Upper lobe of left lung (tissue), 6 donors: ENCODE measurements at regions not wholly inside any gene's neighbourhood (a gene's known extent, or its start where the extent isn't known, plus 50 kb on each side); places are given as distances from the start of the nearest gene placed in this dataset.

Source experiments
- ATAC-seq, 2 donors: fragments of 200-7000 bp; cut with Tn5 transposase; one replicate each; pipeline ENCODE4 v1.9.1; 2022; ENCODE audit warnings: mild to moderate bottlenecking in 2 of 2, moderate library complexity in 2 of 2; ENCODE audit not compliant: low FRiP score in 2 of 2
- DNase-seq, 2 donors: peaks; one replicate each; pipeline ENCODE4 v3.0.0-alpha.2; 2019 to 2020
- H3K27ac ChIP-seq, 4 donors: fragments of 200-600 bp; sonication (generic); one replicate each; pipeline ENCODE4 v1.5.1; 2016 to 2019
- H3K27me3 ChIP-seq, 4 donors: fragments of 200-600 bp; sonication (generic); one replicate each; pipeline ENCODE4 v1.5.1; 2017 to 2019
- H3K36me3 ChIP-seq, 4 donors: fragments of 200-600 bp; sonication (generic); one replicate each; pipeline ENCODE4 v1.5.1; 2016 to 2019
- H3K4me1 ChIP-seq, 4 donors: fragments of 200-600 bp; sonication (generic); one replicate each; pipeline ENCODE4 v1.5.1; 2018 to 2019
- H3K4me3 ChIP-seq, 4 donors: fragments of 200-600 bp; sonication (generic); one replicate each; pipeline ENCODE4 v1.5.1; 2017 to 2019; ENCODE audit warnings: mild to moderate bottlenecking in 2 of 4, moderate library complexity in 1 of 4
- H3K9me3 ChIP-seq, 4 donors: fragments of 200-600 bp; sonication (generic); one replicate each; pipeline ENCODE4 v1.5.1; 2018 to 2019
- EP300 ChIP-seq, 4 donors: sonication (generic); formaldehyde crosslinking; IDR thresholded peaks; one replicate each; pipeline ENCODE4 v1.5.1; 2017; ENCODE audit warnings: antibody characterized with exemption in 4 of 4, control low read depth in 2 of 4
- POLR2A ChIP-seq, 4 donors: fragments of 450-650 bp; IDR thresholded peaks; one replicate each; pipeline ENCODE4 v1.5.1; 2016 to 2017; ENCODE audit warnings: antibody characterized with exemption in 4 of 4, mild to moderate bottlenecking in 2 of 4
- POLR2AphosphoS5 ChIP-seq, 2 donors: sonication (generic); formaldehyde crosslinking; IDR thresholded peaks; one replicate each; pipeline ENCODE4 v1.5.1; 2017; ENCODE audit warnings: antibody characterized with exemption in 2 of 2
- WGBS, 2 donors: methylation state at CpG; one replicate each; pipeline ENCODE4 v1.1.5; 2017 to 2018; 5-methylcytosine and 5-hydroxymethylcytosine counted together
- TF ChIP-seq, protein P1 (sequence below), 6 experiments: fragments of 450-650 bp in 4 of 6; fragments of 200-600 bp in 2 of 6; sonication (generic) in 2 of 6; IDR thresholded peaks; one replicate each; pipeline ENCODE4 v1.5.1; 2016 to 2019; ENCODE audit warnings: antibody characterized with exemption in 6 of 6
- donor health status: DM: no; HTN: no; CAD: no; lungs with moderate emphysema.
- donor health status: DM: no; HTN: yes; CAD: no; lungs with severe emphysema.

DNA sequence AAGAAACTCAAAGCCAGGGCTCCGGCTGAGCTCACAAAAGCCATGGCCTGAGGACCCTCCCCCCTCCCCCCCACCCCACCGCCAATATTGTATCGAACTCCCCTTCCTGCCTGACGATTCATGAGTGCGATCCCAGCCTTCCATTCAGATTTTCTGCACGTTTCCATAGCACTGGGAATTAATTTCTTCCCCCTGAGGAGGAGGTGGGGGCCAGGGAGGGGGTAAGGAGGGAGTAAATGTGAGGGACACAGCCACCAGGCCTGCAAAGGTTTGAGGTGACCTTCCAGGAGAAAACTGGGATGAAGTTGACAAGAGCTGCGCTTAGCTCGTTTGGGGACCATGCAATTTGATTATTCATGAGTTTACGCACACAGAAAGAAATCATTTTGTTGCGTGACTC lies 527.7 kb downstream of the MN1 start:
- H3K4me3 ChIP-seq = no peak overlapping the region
- no peaks in the 10 kb centered on the region for H3K4me1 ChIP-seq
- no peak for DNase-seq
- H3K27me3 ChIP-seq = no peaks in the 10 kb centered on the region
- H3K36me3 ChIP-seq = no peaks in the 10 kb centered on the region
- H3K27ac ChIP-seq = no peak overlapping the region
- peaks cover 0 to 8% (median 3%) of the 10 kb centered on the region in 4 donors for H3K9me3 ChIP-seq
- TF ChIP-seq, protein P1, sequence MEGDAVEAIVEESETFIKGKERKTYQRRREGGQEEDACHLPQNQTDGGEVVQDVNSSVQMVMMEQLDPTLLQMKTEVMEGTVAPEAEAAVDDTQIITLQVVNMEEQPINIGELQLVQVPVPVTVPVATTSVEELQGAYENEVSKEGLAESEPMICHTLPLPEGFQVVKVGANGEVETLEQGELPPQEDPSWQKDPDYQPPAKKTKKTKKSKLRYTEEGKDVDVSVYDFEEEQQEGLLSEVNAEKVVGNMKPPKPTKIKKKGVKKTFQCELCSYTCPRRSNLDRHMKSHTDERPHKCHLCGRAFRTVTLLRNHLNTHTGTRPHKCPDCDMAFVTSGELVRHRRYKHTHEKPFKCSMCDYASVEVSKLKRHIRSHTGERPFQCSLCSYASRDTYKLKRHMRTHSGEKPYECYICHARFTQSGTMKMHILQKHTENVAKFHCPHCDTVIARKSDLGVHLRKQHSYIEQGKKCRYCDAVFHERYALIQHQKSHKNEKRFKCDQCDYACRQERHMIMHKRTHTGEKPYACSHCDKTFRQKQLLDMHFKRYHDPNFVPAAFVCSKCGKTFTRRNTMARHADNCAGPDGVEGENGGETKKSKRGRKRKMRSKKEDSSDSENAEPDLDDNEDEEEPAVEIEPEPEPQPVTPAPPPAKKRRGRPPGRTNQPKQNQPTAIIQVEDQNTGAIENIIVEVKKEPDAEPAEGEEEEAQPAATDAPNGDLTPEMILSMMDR (IDR thresholded peaks at IDR 0.05) = no peak
- TF ChIP-seq POLR2AphosphoS5 (IDR thresholded peaks at IDR 0.05) (no peak), POLR2A (IDR thresholded peaks at IDR 0.05) (no peak), EP300 (IDR thresholded peaks at IDR 0.05) (no peak)
- ATAC-seq = no peak
- WGBS, 2 donors = 58 to 63% methylated on average over 10 of the region's 10 CpGs

DNA sequence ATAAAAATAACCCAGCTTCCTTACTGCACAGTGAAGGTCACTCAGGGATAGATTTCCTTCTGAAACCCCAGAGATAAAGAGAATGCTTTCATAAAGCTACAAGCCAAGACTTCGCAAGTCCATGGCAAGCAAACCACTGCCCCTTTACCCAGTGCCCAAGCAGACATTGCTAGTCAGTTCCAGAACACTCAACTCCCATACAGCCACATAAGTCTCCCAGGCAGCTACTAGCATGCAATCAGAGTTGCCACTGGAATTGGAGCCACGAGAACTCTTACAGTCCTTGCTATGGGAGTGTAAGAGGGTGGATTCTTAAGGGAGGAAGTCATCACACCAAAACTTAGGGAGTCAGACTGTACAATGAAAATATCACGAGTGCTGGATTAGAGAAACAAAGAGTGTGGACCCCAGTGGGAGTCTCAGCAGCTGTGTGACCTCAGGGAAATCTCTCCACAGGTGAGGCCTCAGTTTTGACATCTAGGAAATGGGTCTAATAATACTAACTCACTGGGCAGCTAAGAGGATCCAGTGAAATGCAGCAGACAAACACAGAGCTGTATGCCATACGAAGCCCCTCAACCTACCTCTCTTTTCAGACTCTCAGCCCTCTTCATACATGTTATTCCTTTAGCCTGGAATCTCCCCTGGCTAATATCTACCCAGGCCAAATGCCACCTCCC lies 526.6 kb downstream of the MN1 start:
- no peaks in the 10 kb centered on the region for H3K4me1 ChIP-seq
- no peak for DNase-seq
- no peak for TF ChIP-seq POLR2A (IDR thresholded peaks at IDR 0.05)
- TF ChIP-seq, protein P1 (IDR thresholded peaks at IDR 0.05) = no peak
- no peak for TF ChIP-seq EP300 (IDR thresholded peaks at IDR 0.05)
- no peak for TF ChIP-seq POLR2AphosphoS5 (IDR thresholded peaks at IDR 0.05)
- 73 to 74% methylated on average over 4 of the region's 4 CpGs for WGBS, 2 donors
- no peak overlapping the region for H3K27ac ChIP-seq
- ATAC-seq = no peak
- no peak overlapping the region for H3K4me3 ChIP-seq
- H3K27me3 ChIP-seq = no peaks in the 10 kb centered on the region
- H3K36me3 ChIP-seq = no peaks in the 10 kb centered on the region
- peaks cover 0 to 8% (median 3%) of the 10 kb centered on the region in 4 donors for H3K9me3 ChIP-seq

DNA sequence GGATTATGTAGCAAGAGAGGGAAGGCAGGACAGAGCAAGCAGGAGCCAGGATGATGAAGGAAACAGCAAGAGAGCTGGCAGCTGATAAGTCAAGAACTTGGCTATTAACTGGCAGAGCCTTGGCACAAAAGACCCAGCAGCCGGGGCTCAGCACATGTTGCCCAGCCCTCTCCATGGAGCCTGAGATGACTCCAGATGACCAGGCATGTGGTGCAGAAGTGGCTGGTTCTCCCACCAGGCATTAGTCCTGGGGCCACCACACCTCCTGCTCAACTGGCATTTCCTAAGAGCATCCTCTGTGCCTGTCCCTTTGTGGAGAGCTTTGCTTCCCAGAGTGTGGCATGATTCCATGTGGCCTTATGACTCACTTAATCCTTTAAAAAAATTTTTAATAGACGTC lies 522.6 kb downstream of the MN1 start:
- Histone ChIP-seq H3K27ac (no peak overlapping the region), H3K4me3 (no peak overlapping the region), H3K9me3 (peaks cover 0 to 11% (median 3%) of the 10 kb centered on the region in 4 donors), H3K4me1 (no peaks in the 10 kb centered on the region), H3K36me3 (no peaks in the 10 kb centered on the region), H3K27me3 (no peaks in the 10 kb centered on the region)
- WGBS, 2 donors = 73 to 76% methylated on average over 2 of the region's 2 CpGs
- no peak for TF ChIP-seq POLR2AphosphoS5 (IDR thresholded peaks at IDR 0.05)
- no peak for TF ChIP-seq EP300 (IDR thresholded peaks at IDR 0.05)
- TF ChIP-seq, protein P1 (IDR thresholded peaks at IDR 0.05) = no peak
- no peak for TF ChIP-seq POLR2A (IDR thresholded peaks at IDR 0.05)
- no peak for DNase-seq
- no peak for ATAC-seq

DNA sequence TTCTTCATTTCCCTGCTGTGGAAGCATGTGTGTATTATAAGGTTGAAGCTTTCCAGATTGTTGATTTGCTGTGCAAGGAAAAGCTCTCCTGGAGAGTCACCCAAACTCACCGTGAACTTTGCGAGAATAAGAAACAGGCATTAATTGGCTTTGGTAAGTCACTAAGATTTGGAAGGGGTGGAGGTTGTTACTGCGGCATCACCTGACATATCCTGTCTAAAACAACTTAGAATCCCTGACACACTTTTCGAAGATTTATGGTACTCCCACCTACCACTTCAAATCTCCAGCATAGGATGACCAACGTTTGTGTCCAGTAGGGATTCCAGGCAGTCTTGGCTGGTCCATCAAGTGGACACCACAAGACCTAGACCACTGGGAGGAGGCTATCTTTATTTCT lies 518.3 kb downstream of the MN1 start:
- peaks cover 0 to 3% (median 0%) of the 10 kb centered on the region in 4 donors for H3K9me3 ChIP-seq
- no peak overlapping the region for H3K27ac ChIP-seq
- H3K4me1 ChIP-seq = no peaks in the 10 kb centered on the region
- ATAC-seq (no peak), DNase-seq (no peak)
- H3K36me3 ChIP-seq = no peaks in the 10 kb centered on the region
- no peaks in the 10 kb centered on the region for H3K27me3 ChIP-seq
- no peak for TF ChIP-seq POLR2A (IDR thresholded peaks at IDR 0.05)
- TF ChIP-seq, protein P1 (IDR thresholded peaks at IDR 0.05) = no peak
- no peak for TF ChIP-seq EP300 (IDR thresholded peaks at IDR 0.05)
- no peak for TF ChIP-seq POLR2AphosphoS5 (IDR thresholded peaks at IDR 0.05)
- no peak overlapping the region for H3K4me3 ChIP-seq
- 89 to 95% methylated on average over 5 of the region's 5 CpGs for WGBS, 2 donors

DNA sequence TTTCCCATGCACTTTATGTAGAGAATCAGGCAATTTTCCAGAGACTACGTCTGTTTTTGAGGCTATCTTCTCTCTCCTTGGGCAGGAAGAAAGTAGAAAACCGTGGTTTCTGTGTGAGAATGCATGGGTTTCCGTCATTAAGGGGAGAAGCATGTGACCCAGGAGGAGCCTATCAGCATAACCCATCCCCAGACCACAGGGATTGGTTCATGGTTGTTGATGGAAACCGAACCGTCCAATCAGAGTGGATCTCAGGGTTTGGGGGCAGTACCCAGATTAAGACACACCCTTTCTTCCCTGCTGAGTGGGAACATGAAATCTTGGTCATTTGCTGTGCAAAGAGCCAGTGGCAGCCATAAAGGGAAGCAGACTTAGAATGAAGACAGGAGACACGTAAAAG lies 517.8 kb downstream of the MN1 start:
- Histone ChIP-seq H3K36me3 (no peaks in the 10 kb centered on the region), H3K4me3 (no peak overlapping the region), H3K9me3 (peaks cover 0 to 3% (median 0%) of the 10 kb centered on the region in 4 donors), H3K4me1 (no peaks in the 10 kb centered on the region), H3K27me3 (no peaks in the 10 kb centered on the region), H3K27ac (no peak overlapping the region)
- ATAC-seq = no peak
- TF ChIP-seq POLR2A (IDR thresholded peaks at IDR 0.05) (no peak), POLR2AphosphoS5 (IDR thresholded peaks at IDR 0.05) (no peak), EP300 (IDR thresholded peaks at IDR 0.05) (no peak)
- TF ChIP-seq, protein P1 (IDR thresholded peaks at IDR 0.05) = no peak
- 82 to 96% methylated on average over 5 to 6 of the region's 6 CpGs for WGBS, 2 donors
- DNase-seq = no peak
